ENCODE measurements at regions not wholly inside any gene's neighbourhood (a gene's known extent, or its start where the extent isn't known, plus 50 kb on each side); places are given as distances from the start of the nearest gene placed in this dataset.

GRCh38 chrX:137695417-137695816, 129.5 kb downstream of the ZIC3 start:
- TF ChIP-seq CTCF (conservative IDR thresholded peaks at IDR 0.05 in 1 of 2, IDR thresholded peaks at IDR 0.05 in 1 of 2; ENCODE audit: low read depth in 1 of 2, low read length in 2 of 2) (no peak), EZH2 (IDR thresholded peaks at IDR 0.05; ENCODE audit: low read length, missing control alignments) (no peak)

All from fibroblast of lung (primary cell).